Right atrium auricular region (tissue), 2 donors: ENCODE measurements at regions not wholly inside any gene's neighbourhood (a gene's known extent, or its start where the extent isn't known, plus 50 kb on each side); places are given as distances from the start of the nearest gene placed in this dataset.

Experiments used
- DNase-seq: peaks from one replicate; pipeline ENCODE4 v3.0.0-alpha.2; 2019; ENCODE audit warnings: low spot score
- H3K27ac ChIP-seq, 2 donors: fragments of 200-600 bp; sonication (generic); 1 replicate in 1 of 2; 2 replicates in 1 of 2; pipeline ENCODE4 v1.5.1; 2016 to 2019
- H3K27me3 ChIP-seq, 2 donors: fragments of 200-600 bp; sonication (generic); one replicate each; pipeline versions ENCODE4 v1.5.1 to v1.6.0; 2017 to 2019
- H3K36me3 ChIP-seq: fragments of 200-600 bp; sonication (generic); one replicate; pipeline ENCODE4 v1.5.1; 2016
- H3K4me1 ChIP-seq, 2 donors: fragments of 200-600 bp; sonication (generic); one replicate each; pipeline versions ENCODE4 v1.5.1 to v1.6.0; 2017 to 2019
- H3K4me3 ChIP-seq, 2 donors: fragments of 200-600 bp; sonication (generic); 1 replicate in 1 of 2; 2 replicates in 1 of 2; pipeline ENCODE4 v1.5.1; 2017 to 2019; ENCODE audit warnings: mild to moderate bottlenecking in 1 of 2, moderate library complexity in 1 of 2
- H3K9me3 ChIP-seq, 2 donors: fragments of 200-600 bp; sonication (generic); one replicate each; pipeline ENCODE4 v1.5.1; 2019
- TF ChIP-seq, protein P1 (sequence below), 2 donors: fragments of 200-600 bp; sonication (generic); IDR thresholded peaks; one replicate each; pipeline ENCODE4 v1.5.1; 2019; ENCODE audit warnings: antibody characterized with exemption in 2 of 2

DNA sequence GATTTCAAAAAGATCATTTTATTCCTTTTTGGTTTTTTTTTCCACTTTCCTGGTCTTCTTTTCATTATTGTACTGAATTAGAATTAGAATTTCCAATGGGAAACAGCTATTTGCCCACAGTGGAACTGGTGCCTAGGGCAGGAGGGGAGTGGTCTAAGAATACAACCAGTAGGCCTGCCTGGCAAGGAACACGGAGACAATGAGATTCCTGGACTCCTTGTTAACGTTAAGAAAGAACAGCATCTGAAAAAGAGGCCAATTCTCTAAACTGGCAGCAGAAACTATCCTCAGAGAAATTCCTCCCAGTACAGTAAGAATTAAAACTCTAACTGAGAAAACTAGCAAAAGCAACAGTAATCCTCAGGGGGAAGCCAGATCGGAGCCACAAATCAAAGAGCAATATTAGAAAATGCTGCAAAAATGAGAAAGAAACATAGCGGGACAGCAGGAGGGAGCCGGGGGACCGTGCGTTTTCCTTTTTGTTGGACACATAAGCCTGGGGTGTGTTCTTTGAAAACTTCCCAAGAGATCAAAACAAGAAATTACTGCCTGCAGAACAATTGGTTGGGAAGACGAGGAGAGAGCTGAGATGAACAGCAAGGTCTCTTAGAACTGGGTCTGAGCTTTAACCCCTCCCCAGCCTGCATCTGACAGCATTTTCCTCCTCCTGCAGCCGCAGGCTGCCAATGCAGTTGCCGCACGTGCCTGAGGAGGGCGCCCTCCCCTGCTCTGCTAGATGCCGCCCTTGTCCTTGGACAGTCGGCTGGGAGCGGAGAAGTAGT is 776.0 kb downstream of the TSN start:
- Histone ChIP-seq H3K27ac (no peak overlapping the region), H3K36me3 (no peaks in the 10 kb centered on the region), H3K4me3 (no peak overlapping the region), H3K9me3 (no peaks in the 10 kb centered on the region), H3K27me3 (no peaks in the 10 kb centered on the region), H3K4me1 (no peaks in the 10 kb centered on the region)
- TF ChIP-seq, protein P1, sequence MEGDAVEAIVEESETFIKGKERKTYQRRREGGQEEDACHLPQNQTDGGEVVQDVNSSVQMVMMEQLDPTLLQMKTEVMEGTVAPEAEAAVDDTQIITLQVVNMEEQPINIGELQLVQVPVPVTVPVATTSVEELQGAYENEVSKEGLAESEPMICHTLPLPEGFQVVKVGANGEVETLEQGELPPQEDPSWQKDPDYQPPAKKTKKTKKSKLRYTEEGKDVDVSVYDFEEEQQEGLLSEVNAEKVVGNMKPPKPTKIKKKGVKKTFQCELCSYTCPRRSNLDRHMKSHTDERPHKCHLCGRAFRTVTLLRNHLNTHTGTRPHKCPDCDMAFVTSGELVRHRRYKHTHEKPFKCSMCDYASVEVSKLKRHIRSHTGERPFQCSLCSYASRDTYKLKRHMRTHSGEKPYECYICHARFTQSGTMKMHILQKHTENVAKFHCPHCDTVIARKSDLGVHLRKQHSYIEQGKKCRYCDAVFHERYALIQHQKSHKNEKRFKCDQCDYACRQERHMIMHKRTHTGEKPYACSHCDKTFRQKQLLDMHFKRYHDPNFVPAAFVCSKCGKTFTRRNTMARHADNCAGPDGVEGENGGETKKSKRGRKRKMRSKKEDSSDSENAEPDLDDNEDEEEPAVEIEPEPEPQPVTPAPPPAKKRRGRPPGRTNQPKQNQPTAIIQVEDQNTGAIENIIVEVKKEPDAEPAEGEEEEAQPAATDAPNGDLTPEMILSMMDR (IDR thresholded peaks at IDR 0.05), result peak in 1 of 2 donors; percentile 32
- no peak for DNase-seq

DNA sequence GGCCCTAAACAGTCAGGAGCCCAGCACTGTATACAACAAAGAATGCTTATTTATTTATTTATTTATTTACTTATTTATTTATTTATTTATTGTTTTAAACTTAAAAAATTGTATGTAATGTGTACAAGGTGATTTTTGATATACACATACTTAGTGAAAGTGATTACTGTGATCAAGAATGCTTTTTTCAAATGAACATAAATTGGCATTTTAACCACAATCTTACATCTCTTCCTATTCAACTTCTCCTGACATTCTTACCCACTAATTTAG is 776.6 kb downstream of the TSN start:
- DNase-seq, result no peak
- Histone ChIP-seq H3K36me3 (no peaks in the 10 kb centered on the region), H3K4me3 (no peak overlapping the region), H3K27me3 (no peaks in the 10 kb centered on the region), H3K9me3 (no peaks in the 10 kb centered on the region), H3K27ac (no peak overlapping the region), H3K4me1 (no peaks in the 10 kb centered on the region)
- TF ChIP-seq, protein P1 (IDR thresholded peaks at IDR 0.05), result no peak

DNA sequence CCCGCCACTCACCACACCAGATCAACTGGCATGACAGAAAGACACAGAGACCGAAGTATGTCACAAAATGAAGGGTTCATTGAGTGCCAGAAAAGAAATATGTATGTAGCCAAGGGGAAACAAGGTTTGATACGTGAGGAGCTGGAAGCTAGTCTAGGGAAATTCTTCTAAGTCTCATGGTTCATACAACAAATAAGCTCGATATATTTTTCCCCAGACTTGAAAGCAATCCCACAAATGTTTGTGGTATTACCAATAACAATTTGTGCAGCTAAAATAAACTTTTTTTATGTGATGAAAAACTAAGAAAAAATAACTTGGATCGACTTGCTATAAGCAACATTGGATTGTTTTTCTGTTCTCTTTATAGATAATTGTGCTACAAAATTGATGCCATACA is 777.0 kb downstream of the TSN start:
- no peaks in the 10 kb centered on the region for H3K4me1 ChIP-seq
- TF ChIP-seq, protein P1 (IDR thresholded peaks at IDR 0.05), result no peak
- no peaks in the 10 kb centered on the region for H3K27me3 ChIP-seq

DNA sequence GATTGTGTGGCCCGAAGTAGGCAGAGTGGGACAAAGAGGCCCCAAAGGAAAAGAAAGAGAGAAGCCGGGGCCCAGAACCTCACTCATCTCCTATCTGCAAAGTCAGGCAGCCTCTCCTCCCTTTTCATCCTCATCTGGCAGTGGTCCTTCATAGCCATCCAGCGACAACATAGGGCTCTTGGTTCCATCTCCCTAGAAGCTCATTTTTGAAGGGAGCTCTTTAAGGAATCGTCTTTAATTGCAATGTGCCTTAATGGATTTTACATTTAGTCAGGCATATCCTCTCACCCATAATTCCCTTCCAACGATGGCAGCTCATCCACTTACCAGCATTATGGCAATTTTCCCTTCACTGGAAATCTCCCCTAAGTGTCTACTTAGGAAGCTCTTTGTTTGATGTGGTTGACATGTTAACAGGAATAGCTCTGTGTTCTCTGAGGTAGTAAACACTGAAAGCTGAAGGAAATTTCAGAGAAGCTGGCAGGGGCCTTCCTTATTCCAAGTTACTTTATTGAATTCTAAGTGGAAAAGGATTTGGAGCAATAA is 780.6 kb downstream of the TSN start:
- Histone ChIP-seq H3K4me1 (no peaks in the 10 kb centered on the region), H3K27ac (no peak overlapping the region), H3K36me3 (no peaks in the 10 kb centered on the region), H3K4me3 (no peak overlapping the region), H3K9me3 (no peaks in the 10 kb centered on the region), H3K27me3 (no peaks in the 10 kb centered on the region)
- TF ChIP-seq, protein P1 (IDR thresholded peaks at IDR 0.05), result no peak
- DNase-seq, result no peak

More for the DNA sequence above, 777.0 kb downstream of the TSN start:
- H3K9me3 ChIP-seq, result no peaks in the 10 kb centered on the region
- no peak for DNase-seq
- no peak overlapping the region for H3K27ac ChIP-seq
- H3K36me3 ChIP-seq, result no peaks in the 10 kb centered on the region
- no peak overlapping the region for H3K4me3 ChIP-seq

DNA sequence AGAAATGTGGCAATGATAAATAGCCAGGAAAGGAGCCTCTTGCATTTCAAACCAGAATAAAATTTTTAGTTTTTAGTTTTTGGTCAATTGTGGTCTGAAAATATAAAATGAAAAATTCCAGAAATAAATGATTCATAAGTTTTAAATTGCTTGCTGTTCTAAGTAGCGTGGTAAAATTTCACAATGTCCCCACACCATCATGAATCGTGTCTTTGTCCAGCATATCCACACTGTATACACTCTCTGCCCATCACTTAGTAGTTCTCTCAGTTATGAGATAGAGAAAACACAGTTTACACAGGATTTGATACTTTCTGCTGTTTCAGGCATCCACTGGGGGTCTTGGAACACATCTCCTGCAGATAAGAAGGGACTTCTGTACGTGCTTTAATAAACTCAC is 783.9 kb downstream of the TSN start:
- Histone ChIP-seq H3K4me3 (no peak overlapping the region), H3K9me3 (no peaks in the 10 kb centered on the region), H3K36me3 (no peaks in the 10 kb centered on the region), H3K27ac (no peak overlapping the region), H3K27me3 (no peaks in the 10 kb centered on the region), H3K4me1 (no peaks in the 10 kb centered on the region)
- DNase-seq, result no peak
- TF ChIP-seq, protein P1 (IDR thresholded peaks at IDR 0.05), result no peak

DNA sequence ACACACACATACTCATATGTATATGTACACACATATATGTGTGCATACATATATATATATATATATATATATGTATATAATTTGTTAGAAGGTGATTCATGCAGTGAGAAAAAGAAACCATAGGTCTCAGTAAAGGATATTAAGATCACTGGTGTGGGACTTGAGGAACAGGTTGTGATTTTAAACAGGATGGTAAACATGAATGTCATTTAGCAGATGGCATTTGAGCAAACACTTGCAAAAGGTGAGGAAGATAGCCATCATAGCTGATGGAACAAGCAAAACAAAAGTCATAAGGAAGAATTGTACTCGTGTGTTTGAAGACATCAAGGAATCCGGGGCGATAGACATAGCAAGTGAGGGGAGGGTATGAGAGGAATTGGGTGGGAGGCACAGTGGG is 784.5 kb downstream of the TSN start:
- no peaks in the 10 kb centered on the region for H3K9me3 ChIP-seq
- DNase-seq, result no peak
- no peaks in the 10 kb centered on the region for H3K27me3 ChIP-seq
- H3K4me3 ChIP-seq, result no peak overlapping the region
- no peaks in the 10 kb centered on the region for H3K4me1 ChIP-seq
- no peak overlapping the region for H3K27ac ChIP-seq
- TF ChIP-seq, protein P1 (IDR thresholded peaks at IDR 0.05), result no peak
- no peaks in the 10 kb centered on the region for H3K36me3 ChIP-seq
